Upper lobe of left lung (tissue), 6 donors: ENCODE measurements at regions not wholly inside any gene's neighbourhood (a gene's known extent, or its start where the extent isn't known, plus 50 kb on each side); places are given as distances from the start of the nearest gene placed in this dataset.

ENCODE experiments used
- ATAC-seq, 2 donors: fragments of 200-7000 bp; cut with Tn5 transposase; one replicate each; pipeline ENCODE4 v1.9.1; 2022; ENCODE audit warnings: mild to moderate bottlenecking in 2 of 2, moderate library complexity in 2 of 2; ENCODE audit not compliant: low FRiP score in 2 of 2
- DNase-seq, 2 donors: peaks; one replicate each; pipeline ENCODE4 v3.0.0-alpha.2; 2019 to 2020
- H3K27ac ChIP-seq, 4 donors: fragments of 200-600 bp; sonication (generic); one replicate each; pipeline ENCODE4 v1.5.1; 2016 to 2019
- H3K27me3 ChIP-seq, 4 donors: fragments of 200-600 bp; sonication (generic); one replicate each; pipeline ENCODE4 v1.5.1; 2017 to 2019
- H3K36me3 ChIP-seq, 4 donors: fragments of 200-600 bp; sonication (generic); one replicate each; pipeline ENCODE4 v1.5.1; 2016 to 2019
- H3K4me1 ChIP-seq, 4 donors: fragments of 200-600 bp; sonication (generic); one replicate each; pipeline ENCODE4 v1.5.1; 2018 to 2019
- H3K4me3 ChIP-seq, 4 donors: fragments of 200-600 bp; sonication (generic); one replicate each; pipeline ENCODE4 v1.5.1; 2017 to 2019; ENCODE audit warnings: mild to moderate bottlenecking in 2 of 4, moderate library complexity in 1 of 4
- H3K9me3 ChIP-seq, 4 donors: fragments of 200-600 bp; sonication (generic); one replicate each; pipeline ENCODE4 v1.5.1; 2018 to 2019
- CTCF ChIP-seq, 6 experiments: fragments of 450-650 bp in 4 of 6; fragments of 200-600 bp in 2 of 6; sonication (generic) in 2 of 6; IDR thresholded peaks; one replicate each; pipeline ENCODE4 v1.5.1; 2016 to 2019; ENCODE audit warnings: antibody characterized with exemption in 6 of 6
- EP300 ChIP-seq, 4 donors: sonication (generic); formaldehyde crosslinking; IDR thresholded peaks; one replicate each; pipeline ENCODE4 v1.5.1; 2017; ENCODE audit warnings: antibody characterized with exemption in 4 of 4, control low read depth in 2 of 4
- POLR2A ChIP-seq, 4 donors: fragments of 450-650 bp; IDR thresholded peaks; one replicate each; pipeline ENCODE4 v1.5.1; 2016 to 2017; ENCODE audit warnings: antibody characterized with exemption in 4 of 4, mild to moderate bottlenecking in 2 of 4
- POLR2AphosphoS5 ChIP-seq, 2 donors: sonication (generic); formaldehyde crosslinking; IDR thresholded peaks; one replicate each; pipeline ENCODE4 v1.5.1; 2017; ENCODE audit warnings: antibody characterized with exemption in 2 of 2
- WGBS, 2 donors: methylation state at CpG; one replicate each; pipeline ENCODE4 v1.1.5; 2017 to 2018; 5-methylcytosine and 5-hydroxymethylcytosine counted together
- donor health status: DM: no; HTN: no; CAD: no; lungs with moderate emphysema.
- donor health status: DM: no; HTN: yes; CAD: no; lungs with severe emphysema.

- H3K9me3 ChIP-seq: no peaks in the 10 kb centered on the region
- H3K4me3 ChIP-seq: no peak overlapping the region
- no peak for DNase-seq
- no peak for ATAC-seq
- TF ChIP-seq POLR2A (IDR thresholded peaks at IDR 0.05) (no peak), POLR2AphosphoS5 (IDR thresholded peaks at IDR 0.05) (no peak), EP300 (IDR thresholded peaks at IDR 0.05) (no peak), CTCF (IDR thresholded peaks at IDR 0.05) (no peak)
- WGBS, 2 donors: 72% methylated on average over 4 of the region's 4 CpGs
- H3K27me3 ChIP-seq: no peaks in the 10 kb centered on the region
- no peaks in the 10 kb centered on the region for H3K36me3 ChIP-seq
- no peak overlapping the region for H3K27ac ChIP-seq
- peaks cover 0 to 3% (median 0%) of the 10 kb centered on the region in 4 donors for H3K4me1 ChIP-seq
Observed at GRCh38 chr21:31609081-31609480, 50.4 kb upstream of the SOD1 start.

GRCh38 chr21:31607791-31608190 lies 51.7 kb upstream of the SOD1 start:
- Histone ChIP-seq H3K27me3 (no peaks in the 10 kb centered on the region), H3K27ac (no peak overlapping the region), H3K9me3 (no peaks in the 10 kb centered on the region), H3K4me3 (no peak overlapping the region), H3K4me1 (peaks cover 0 to 3% (median 0%) of the 10 kb centered on the region in 4 donors), H3K36me3 (no peaks in the 10 kb centered on the region)
- 87 to 95% methylated on average over 4 of the region's 4 CpGs for WGBS, 2 donors
- TF ChIP-seq POLR2AphosphoS5 (IDR thresholded peaks at IDR 0.05): no peak
- no peak for DNase-seq
- ATAC-seq: no peak

DNA sequence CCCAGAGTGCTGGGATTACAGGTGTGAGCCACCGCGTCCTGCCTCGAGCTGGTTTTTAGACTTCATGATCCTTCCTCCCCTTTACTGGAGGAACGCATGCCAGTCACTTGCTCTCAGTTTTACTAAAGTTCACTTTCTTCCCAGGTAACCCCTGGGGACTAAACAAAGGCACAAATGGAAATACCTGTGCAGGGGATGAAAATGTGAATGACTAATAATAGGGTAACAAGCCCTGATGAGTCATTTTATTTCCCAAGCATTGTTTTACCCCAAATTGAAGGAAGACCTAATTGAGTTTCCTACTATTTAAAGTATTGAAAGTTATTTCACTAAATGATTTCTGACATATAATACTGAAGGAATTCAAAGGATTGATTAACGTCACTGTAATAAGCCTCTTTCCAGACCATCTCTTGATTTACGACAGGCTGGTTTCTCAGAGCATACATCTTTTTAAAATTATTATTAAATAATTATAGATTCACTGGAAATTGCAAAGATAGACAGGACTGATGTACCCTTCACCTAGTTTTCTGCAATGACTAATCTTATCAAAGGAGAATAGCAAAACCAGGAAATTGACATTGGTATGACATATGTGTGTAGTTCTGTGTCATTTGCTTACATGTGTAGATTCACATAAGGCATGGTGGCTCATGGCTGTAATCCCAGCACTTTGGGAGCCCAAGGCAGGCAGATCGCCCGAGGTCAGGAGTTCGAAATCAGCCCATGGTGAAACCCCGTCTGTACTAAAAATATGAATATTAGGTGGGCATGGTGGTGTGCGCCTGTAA lies 53.2 kb upstream of the SOD1 start:
- Histone ChIP-seq H3K4me3 (no peak overlapping the region), H3K9me3 (no peaks in the 10 kb centered on the region), H3K27ac (no peak overlapping the region), H3K4me1 (peaks cover 0 to 3% (median 0%) of the 10 kb centered on the region in 4 donors), H3K27me3 (no peaks in the 10 kb centered on the region), H3K36me3 (no peaks in the 10 kb centered on the region)
- ATAC-seq: no peak
- 88 to 94% methylated on average over 11 of the region's 11 CpGs for WGBS, 2 donors
- no peak for DNase-seq
- no peak for TF ChIP-seq POLR2A (IDR thresholded peaks at IDR 0.05)
- TF ChIP-seq POLR2AphosphoS5 (IDR thresholded peaks at IDR 0.05): no peak
- no peak for TF ChIP-seq CTCF (IDR thresholded peaks at IDR 0.05)
- TF ChIP-seq EP300 (IDR thresholded peaks at IDR 0.05): no peak

DNA sequence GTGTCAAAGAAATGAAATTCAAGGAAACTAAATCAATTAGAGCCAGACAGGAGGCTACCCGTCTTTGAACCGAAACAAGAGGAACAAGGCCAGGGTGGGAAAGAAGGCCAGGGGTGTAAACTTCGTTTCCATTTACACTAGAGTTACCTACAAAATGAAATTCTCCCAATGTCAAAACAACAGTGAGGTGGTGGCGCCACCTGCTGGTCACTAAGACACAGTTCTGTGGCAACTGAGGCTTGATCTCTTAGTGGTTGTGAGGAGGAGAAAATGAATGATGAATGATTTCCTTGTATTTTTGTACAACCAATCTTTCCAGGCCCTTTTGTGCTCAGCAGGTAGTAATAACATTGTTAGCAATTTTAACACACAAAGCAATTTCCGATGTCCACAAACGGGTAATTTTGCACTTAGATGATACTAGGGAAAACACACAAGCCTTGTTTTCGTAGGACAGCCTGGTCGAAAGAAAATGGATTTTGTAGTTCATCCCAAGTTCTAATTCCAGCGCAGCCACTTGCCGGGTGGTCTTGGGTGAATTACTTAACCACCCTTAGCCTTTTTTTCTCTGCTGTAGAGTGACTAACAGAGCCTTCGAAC lies 54.8 kb upstream of the SOD1 start:
- H3K36me3 ChIP-seq: no peaks in the 10 kb centered on the region
- peak; percentile 63 to 81 for ATAC-seq
- WGBS, 2 donors: 37 to 40% methylated on average over 11 of the region's 11 CpGs

GRCh38 chr21:31599563-31599962 lies 59.9 kb upstream of the SOD1 start:
- Histone ChIP-seq H3K36me3 (no peaks in the 10 kb centered on the region), H3K9me3 (no peaks in the 10 kb centered on the region), H3K27ac (no peak overlapping the region), H3K4me3 (no peak overlapping the region), H3K4me1 (peaks cover 0 to 3% (median 0%) of the 10 kb centered on the region in 4 donors), H3K27me3 (no peaks in the 10 kb centered on the region)
- ATAC-seq: no peak
- no peak for TF ChIP-seq CTCF (IDR thresholded peaks at IDR 0.05)
- no peak for TF ChIP-seq EP300 (IDR thresholded peaks at IDR 0.05)
- TF ChIP-seq POLR2A (IDR thresholded peaks at IDR 0.05): no peak
- TF ChIP-seq POLR2AphosphoS5 (IDR thresholded peaks at IDR 0.05): no peak
- no peak for DNase-seq
- 69 to 92% methylated on average over 5 of the region's 5 CpGs for WGBS, 2 donors

More for the DNA sequence above, 54.8 kb upstream of the SOD1 start:
- peak in 1 of 2 donors; percentile 66 for DNase-seq
- no peak overlapping the region for H3K4me3 ChIP-seq
- H3K27me3 ChIP-seq: no peaks in the 10 kb centered on the region
- TF ChIP-seq POLR2AphosphoS5 (IDR thresholded peaks at IDR 0.05) (no peak), CTCF (IDR thresholded peaks at IDR 0.05) (peak; percentile 74 to 86 (median 80))
- no peaks in the 10 kb centered on the region for H3K9me3 ChIP-seq
- H3K27ac ChIP-seq: no peak overlapping the region
- H3K4me1 ChIP-seq: peaks cover 0 to 3% (median 0%) of the 10 kb centered on the region in 4 donors
